ENCODE measurements at regions not wholly inside any gene's neighbourhood (a gene's known extent, or its start where the extent isn't known, plus 50 kb on each side); places are given as distances from the start of the nearest gene placed in this dataset.
"Not testable (repeated sequence)": the region's sequence is repeated elsewhere in the genome, so short reads cannot be mapped to it uniquely, and the experiment has no call there.

DNA sequence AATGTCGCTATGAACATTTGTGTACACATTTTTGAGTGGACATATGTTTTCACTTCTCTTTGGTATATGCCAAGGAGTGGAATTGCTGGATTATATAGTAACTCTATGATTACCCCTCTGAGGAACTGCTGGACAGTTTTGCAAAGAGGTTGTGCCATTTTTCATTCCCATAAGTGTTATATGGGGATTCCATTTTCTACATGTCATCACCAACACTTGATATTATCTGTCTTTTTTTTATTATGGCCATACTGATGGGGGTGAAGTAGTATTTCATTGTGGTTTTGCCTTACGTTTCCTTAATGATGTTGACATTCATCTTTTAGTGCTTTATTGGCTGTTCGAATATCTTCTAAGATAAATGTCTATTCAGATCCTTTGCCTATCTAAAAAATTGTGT, 171.8 kb upstream of the LAMA2 start:
- TF ChIP-seq, protein P1, sequence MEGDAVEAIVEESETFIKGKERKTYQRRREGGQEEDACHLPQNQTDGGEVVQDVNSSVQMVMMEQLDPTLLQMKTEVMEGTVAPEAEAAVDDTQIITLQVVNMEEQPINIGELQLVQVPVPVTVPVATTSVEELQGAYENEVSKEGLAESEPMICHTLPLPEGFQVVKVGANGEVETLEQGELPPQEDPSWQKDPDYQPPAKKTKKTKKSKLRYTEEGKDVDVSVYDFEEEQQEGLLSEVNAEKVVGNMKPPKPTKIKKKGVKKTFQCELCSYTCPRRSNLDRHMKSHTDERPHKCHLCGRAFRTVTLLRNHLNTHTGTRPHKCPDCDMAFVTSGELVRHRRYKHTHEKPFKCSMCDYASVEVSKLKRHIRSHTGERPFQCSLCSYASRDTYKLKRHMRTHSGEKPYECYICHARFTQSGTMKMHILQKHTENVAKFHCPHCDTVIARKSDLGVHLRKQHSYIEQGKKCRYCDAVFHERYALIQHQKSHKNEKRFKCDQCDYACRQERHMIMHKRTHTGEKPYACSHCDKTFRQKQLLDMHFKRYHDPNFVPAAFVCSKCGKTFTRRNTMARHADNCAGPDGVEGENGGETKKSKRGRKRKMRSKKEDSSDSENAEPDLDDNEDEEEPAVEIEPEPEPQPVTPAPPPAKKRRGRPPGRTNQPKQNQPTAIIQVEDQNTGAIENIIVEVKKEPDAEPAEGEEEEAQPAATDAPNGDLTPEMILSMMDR (IDR thresholded peaks at IDR 0.05; ENCODE audit: partially characterized antibody, unreplicated experiment), result no peak
- H3K4me1 Mint-ChIP-seq (ENCODE audit: low read depth, unreplicated experiment), result no peaks in the 10 kb centered on the region

DNA sequence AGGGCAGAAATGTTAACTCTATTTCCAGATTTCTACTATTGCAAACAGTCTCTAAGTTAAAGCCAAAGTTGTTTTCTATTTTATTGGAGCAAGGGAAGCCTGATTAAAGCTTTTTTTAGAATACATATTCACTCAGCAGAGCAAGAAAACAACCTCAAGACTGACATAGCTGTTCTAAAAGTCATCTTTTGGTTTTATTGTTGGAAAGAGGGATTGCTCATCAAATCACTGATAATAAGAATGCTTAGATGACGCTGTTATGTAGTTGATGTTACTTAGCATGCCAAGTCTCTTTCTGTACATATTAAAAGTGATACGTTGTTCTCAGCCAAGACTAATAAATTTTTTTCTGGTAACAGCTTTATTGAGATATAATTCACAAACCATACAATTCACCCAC, 172.6 kb upstream of the LAMA2 start:
- H3K27ac Mint-ChIP-seq (ENCODE audit: unreplicated experiment), result no peak overlapping the region
- TF ChIP-seq, protein P1 (IDR thresholded peaks at IDR 0.05; ENCODE audit: partially characterized antibody, unreplicated experiment), result no peak
- H3K9me3 Mint-ChIP-seq (ENCODE audit: unreplicated experiment), result no peaks in the 10 kb centered on the region
- H3K27me3 Mint-ChIP-seq (ENCODE audit: unreplicated experiment), result no peaks in the 10 kb centered on the region
- no peak overlapping the region for H3K4me3 Mint-ChIP-seq (ENCODE audit: unreplicated experiment)
- no peaks in the 10 kb centered on the region for H3K36me3 Mint-ChIP-seq (ENCODE audit: unreplicated experiment)
- DNase-seq, result no peak
- H3K4me1 Mint-ChIP-seq (ENCODE audit: low read depth, unreplicated experiment), result no peaks in the 10 kb centered on the region

More for the DNA sequence above, 171.8 kb upstream of the LAMA2 start:
- Mint-ChIP-seq H3K27ac (ENCODE audit: unreplicated experiment) (no peak overlapping the region), H3K36me3 (ENCODE audit: unreplicated experiment) (no peaks in the 10 kb centered on the region), H3K4me3 (ENCODE audit: unreplicated experiment) (no peak overlapping the region), H3K27me3 (ENCODE audit: unreplicated experiment) (no peaks in the 10 kb centered on the region), H3K9me3 (ENCODE audit: unreplicated experiment) (no peaks in the 10 kb centered on the region)
- DNase-seq, result no peak

DNA sequence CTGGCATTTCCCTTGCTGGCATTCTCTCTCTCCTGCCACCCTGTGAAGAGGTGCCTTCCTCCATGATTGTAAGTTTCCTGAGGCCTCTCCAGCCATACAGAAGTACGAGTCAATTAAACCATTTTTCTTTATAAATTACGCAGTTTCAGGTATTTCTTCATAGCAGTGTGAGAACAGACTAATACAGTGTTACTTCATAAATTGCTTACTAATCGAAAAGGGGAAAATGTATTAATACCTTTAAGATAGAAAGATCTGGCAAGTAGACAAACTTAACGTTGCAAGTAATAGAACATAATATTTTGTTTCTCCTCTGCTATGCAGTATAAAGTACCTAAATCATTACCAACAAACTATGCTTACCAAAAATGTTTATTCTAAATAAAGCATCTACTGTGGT, 178.3 kb upstream of the LAMA2 start:
- Mint-ChIP-seq H3K4me3 (ENCODE audit: unreplicated experiment) (no peak overlapping the region), H3K9me3 (ENCODE audit: unreplicated experiment) (no peaks in the 10 kb centered on the region), H3K27ac (ENCODE audit: unreplicated experiment) (no peak overlapping the region), H3K27me3 (ENCODE audit: unreplicated experiment) (no peaks in the 10 kb centered on the region), H3K4me1 (ENCODE audit: low read depth, unreplicated experiment) (no peaks in the 10 kb centered on the region), H3K36me3 (ENCODE audit: unreplicated experiment) (no peaks in the 10 kb centered on the region)
- no peak for DNase-seq
- TF ChIP-seq, protein P1 (IDR thresholded peaks at IDR 0.05; ENCODE audit: partially characterized antibody, unreplicated experiment), result no peak

DNA sequence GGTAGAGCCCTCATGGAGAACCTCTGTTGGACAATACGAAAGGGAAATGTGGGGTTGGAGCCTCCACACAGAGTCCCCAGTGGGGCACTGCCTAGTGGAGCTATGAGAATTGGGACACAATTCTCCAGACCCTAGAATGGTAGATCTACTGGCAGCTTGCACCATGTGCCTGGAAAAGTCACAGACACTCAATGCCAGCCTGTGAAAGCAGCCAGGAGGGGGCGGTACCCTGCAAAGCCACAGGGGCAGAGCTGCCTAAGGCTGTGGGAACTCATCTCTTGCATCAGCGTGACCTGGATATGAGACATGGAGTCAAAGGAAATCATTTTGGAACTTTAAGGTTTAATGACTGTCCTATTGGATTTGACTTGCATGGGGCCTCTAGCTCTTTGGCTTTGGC, 179.1 kb upstream of the LAMA2 start:
- H3K27me3 Mint-ChIP-seq (ENCODE audit: unreplicated experiment); DNase-seq; H3K9me3 Mint-ChIP-seq (ENCODE audit: unreplicated experiment); H3K36me3 Mint-ChIP-seq (ENCODE audit: unreplicated experiment); H3K4me3 Mint-ChIP-seq (ENCODE audit: unreplicated experiment); H3K27ac Mint-ChIP-seq (ENCODE audit: unreplicated experiment); H3K4me1 Mint-ChIP-seq (ENCODE audit: low read depth, unreplicated experiment): not testable (repeated sequence)

DNA sequence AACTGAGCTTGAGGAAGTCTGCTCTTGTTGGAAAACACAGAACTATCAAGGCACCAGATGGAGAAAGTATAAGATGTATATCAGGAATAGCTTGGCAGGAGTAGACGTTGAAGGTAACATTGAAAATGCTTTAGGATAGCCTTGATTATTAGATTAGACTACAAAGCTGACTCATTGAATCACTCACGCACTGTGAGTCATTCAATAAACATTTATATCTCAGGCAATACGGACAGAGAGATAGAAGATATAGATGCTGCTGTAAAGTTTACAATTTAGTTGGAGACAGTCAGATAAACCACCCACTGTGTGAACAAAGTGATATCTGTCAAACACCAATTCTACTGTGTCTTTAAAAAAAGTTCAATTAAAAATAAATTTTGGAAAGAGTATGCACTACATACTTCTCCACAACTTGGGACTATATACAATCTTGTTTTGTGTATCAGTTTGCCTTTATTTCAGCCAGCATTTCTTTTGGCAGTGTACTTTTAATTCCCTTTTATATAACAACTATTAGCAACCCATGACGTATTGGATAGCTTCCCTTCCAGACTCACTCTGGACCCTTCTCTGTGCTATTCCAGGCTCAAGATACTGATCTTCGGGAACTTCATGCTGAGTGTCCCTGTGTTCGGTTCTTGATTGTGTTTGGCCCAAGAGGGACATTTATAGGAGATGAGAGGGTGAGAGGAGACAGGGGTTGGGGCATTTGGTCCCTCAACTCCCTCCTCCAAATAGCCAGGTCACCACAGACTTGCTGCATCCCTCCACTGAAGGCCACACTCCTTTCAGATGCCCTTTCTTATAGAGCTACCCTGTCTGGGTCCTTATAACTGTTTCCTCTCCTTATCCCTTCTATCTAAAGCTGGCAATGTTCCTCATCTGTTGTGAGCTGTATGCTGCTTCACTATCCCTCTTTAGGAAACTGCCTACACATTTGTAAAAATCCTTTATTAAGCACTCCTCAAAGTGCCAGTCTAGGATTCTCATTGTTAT, 176.6 kb upstream of the PTPRK start:
- H3K4me1 Mint-ChIP-seq (ENCODE audit: low read depth, unreplicated experiment), result no peaks in the 10 kb centered on the region
- no peak for DNase-seq
- TF ChIP-seq, protein P1 (IDR thresholded peaks at IDR 0.05; ENCODE audit: partially characterized antibody, unreplicated experiment), result no peak
- no peaks in the 10 kb centered on the region for H3K36me3 Mint-ChIP-seq (ENCODE audit: unreplicated experiment)
- no peaks in the 10 kb centered on the region for H3K27me3 Mint-ChIP-seq (ENCODE audit: unreplicated experiment)
- H3K4me3 Mint-ChIP-seq (ENCODE audit: unreplicated experiment), result no peak overlapping the region
- no peak overlapping the region for H3K27ac Mint-ChIP-seq (ENCODE audit: unreplicated experiment)
- no peaks in the 10 kb centered on the region for H3K9me3 Mint-ChIP-seq (ENCODE audit: unreplicated experiment)

Data from glutamatergic neuron (in vitro differentiated cells).